ENCODE measurements at regions not wholly inside any gene's neighbourhood (a gene's known extent, or its start where the extent isn't known, plus 50 kb on each side); places are given as distances from the start of the nearest gene placed in this dataset.

DNA sequence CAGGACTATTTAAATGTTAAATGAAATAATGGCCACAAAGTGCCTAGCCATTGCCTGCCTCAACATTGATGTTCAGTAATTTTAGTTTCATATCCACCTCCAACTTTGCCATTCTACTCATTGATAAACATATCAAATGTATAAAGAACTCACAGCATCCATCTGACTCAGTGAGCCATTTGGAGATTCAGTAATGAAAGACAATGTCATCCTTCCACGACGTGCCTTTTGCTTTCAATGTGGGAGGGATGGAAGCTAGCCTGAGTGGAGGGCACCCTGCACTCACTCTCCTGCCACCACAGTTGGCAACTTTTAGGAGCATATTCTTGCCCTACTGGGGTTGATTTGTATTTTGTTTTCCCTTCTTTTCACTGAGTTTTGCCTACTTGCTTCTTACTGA is 151.5 kb downstream of the GLUL start:
- H3K9me3 ChIP-seq (ENCODE audit: low read depth, low read length): no peaks in the 10 kb centered on the region
- TF ChIP-seq, protein P1, sequence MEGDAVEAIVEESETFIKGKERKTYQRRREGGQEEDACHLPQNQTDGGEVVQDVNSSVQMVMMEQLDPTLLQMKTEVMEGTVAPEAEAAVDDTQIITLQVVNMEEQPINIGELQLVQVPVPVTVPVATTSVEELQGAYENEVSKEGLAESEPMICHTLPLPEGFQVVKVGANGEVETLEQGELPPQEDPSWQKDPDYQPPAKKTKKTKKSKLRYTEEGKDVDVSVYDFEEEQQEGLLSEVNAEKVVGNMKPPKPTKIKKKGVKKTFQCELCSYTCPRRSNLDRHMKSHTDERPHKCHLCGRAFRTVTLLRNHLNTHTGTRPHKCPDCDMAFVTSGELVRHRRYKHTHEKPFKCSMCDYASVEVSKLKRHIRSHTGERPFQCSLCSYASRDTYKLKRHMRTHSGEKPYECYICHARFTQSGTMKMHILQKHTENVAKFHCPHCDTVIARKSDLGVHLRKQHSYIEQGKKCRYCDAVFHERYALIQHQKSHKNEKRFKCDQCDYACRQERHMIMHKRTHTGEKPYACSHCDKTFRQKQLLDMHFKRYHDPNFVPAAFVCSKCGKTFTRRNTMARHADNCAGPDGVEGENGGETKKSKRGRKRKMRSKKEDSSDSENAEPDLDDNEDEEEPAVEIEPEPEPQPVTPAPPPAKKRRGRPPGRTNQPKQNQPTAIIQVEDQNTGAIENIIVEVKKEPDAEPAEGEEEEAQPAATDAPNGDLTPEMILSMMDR (IDR thresholded peaks at IDR 0.05; ENCODE audit: extremely low read depth, low read depth, low read length): no peak
- H3K4me1 ChIP-seq (ENCODE audit: insufficient read depth, low read length): no peaks in the 10 kb centered on the region
- no peaks in the 10 kb centered on the region for H4K20me1 ChIP-seq (ENCODE audit: insufficient read depth, low read length)
- no peak overlapping the region for H3K4me3 ChIP-seq (ENCODE audit: insufficient read depth, low read length)
- no peaks in the 10 kb centered on the region for H3K36me3 ChIP-seq (ENCODE audit: insufficient read depth, low read length)
- DNase-seq (ENCODE audit: insufficient read length, low spot score, missing footprints): no peak
- no peak overlapping the region for H2AFZ ChIP-seq (ENCODE audit: low read length)
- H3K27ac ChIP-seq (ENCODE audit: low read depth, low read length): no peak overlapping the region
- H3K27me3 ChIP-seq (ENCODE audit: insufficient read depth, low read length): no peaks in the 10 kb centered on the region
- no peaks in the 10 kb centered on the region for H3K79me2 ChIP-seq (ENCODE audit: insufficient read depth, low read length)
- H3K4me2 ChIP-seq (ENCODE audit: insufficient read depth, low read length): no peak overlapping the region

DNA sequence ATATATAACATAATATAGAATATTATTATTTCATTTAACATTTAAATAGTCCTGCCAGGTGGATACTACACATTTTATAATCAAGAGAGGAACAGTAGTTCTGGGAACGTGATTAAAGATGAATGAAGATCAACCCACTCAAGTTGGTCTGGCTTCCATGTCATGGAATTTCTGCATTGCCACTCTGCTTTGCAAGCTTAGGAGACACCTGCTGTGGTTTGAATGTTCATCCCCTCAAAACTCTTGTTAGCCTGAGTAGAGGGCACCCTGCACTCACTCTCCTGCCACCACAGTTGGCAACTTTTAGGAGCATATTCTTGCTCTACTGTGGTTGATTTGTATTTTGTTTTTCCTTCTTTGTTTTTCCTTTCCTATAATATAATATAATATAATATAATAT is 153.2 kb downstream of the GLUL start:
- no peaks in the 10 kb centered on the region for H3K4me1 ChIP-seq (ENCODE audit: insufficient read depth, low read length)
- TF ChIP-seq, protein P1 (IDR thresholded peaks at IDR 0.05; ENCODE audit: extremely low read depth, low read depth, low read length): no peak
- DNase-seq (ENCODE audit: insufficient read length, low spot score, missing footprints): no peak
- H3K36me3 ChIP-seq (ENCODE audit: insufficient read depth, low read length): no peaks in the 10 kb centered on the region
- H3K9me3 ChIP-seq (ENCODE audit: low read depth, low read length): no peaks in the 10 kb centered on the region
- no peak overlapping the region for H2AFZ ChIP-seq (ENCODE audit: low read length)
- H3K27me3 ChIP-seq (ENCODE audit: insufficient read depth, low read length): no peaks in the 10 kb centered on the region
- H3K27ac ChIP-seq (ENCODE audit: low read depth, low read length): no peak overlapping the region
- no peaks in the 10 kb centered on the region for H3K79me2 ChIP-seq (ENCODE audit: insufficient read depth, low read length)
- H3K4me3 ChIP-seq (ENCODE audit: insufficient read depth, low read length): no peak overlapping the region
- H4K20me1 ChIP-seq (ENCODE audit: insufficient read depth, low read length): no peaks in the 10 kb centered on the region
- no peak overlapping the region for H3K4me2 ChIP-seq (ENCODE audit: insufficient read depth, low read length)

DNA sequence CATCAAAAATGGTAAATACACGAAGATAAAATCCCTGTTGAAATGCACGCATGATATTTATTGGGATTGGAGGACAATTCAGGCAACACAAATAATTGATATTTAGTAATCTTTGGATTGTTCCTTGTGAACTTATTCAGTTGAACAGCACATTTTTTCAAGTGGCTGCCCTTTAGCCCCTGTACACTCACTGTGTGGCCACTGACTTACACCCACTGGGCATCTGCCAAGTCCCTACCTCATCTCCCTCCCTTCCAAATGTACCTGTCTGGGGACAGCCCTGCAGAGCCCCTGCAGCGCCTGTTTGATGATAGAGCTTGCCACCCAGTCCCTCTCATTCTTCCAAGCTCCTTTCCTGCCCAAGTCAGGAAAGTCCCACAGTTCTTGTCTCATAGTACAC is 154.3 kb downstream of the GLUL start:
- no peak for DNase-seq (ENCODE audit: insufficient read length, low spot score, missing footprints)
- Histone ChIP-seq H3K4me1 (ENCODE audit: insufficient read depth, low read length) (no peaks in the 10 kb centered on the region), H3K27me3 (ENCODE audit: insufficient read depth, low read length) (no peaks in the 10 kb centered on the region), H3K79me2 (ENCODE audit: insufficient read depth, low read length) (no peaks in the 10 kb centered on the region), H3K4me3 (ENCODE audit: insufficient read depth, low read length) (no peak overlapping the region), H2AFZ (ENCODE audit: low read length) (no peak overlapping the region), H3K9me3 (ENCODE audit: low read depth, low read length) (no peaks in the 10 kb centered on the region), H3K27ac (ENCODE audit: low read depth, low read length) (no peak overlapping the region), H3K4me2 (ENCODE audit: insufficient read depth, low read length) (no peak overlapping the region), H4K20me1 (ENCODE audit: insufficient read depth, low read length) (no peaks in the 10 kb centered on the region), H3K36me3 (ENCODE audit: insufficient read depth, low read length) (no peaks in the 10 kb centered on the region)
- TF ChIP-seq, protein P1 (IDR thresholded peaks at IDR 0.05; ENCODE audit: extremely low read depth, low read depth, low read length): no peak

DNA sequence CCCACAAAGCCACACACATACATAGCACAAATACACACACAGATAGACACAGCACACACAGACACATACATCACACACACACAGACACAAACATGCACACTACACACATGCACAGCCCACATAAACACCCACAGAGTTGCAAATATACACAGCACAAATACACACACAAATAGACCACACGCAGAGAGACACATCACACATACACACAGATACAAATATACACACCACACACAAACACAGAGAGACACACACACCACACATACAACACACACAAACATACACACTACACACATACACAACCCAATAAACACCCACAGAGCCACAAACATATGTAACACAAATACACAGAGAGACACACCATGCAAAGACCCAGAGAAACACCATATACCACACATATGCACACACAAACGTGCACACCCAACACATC is 154.9 kb downstream of the GLUL start:
- Histone ChIP-seq H2AFZ (ENCODE audit: low read length) (no peak overlapping the region), H3K4me2 (ENCODE audit: insufficient read depth, low read length) (no peak overlapping the region), H4K20me1 (ENCODE audit: insufficient read depth, low read length) (no peaks in the 10 kb centered on the region), H3K4me3 (ENCODE audit: insufficient read depth, low read length) (no peak overlapping the region), H3K36me3 (ENCODE audit: insufficient read depth, low read length) (no peaks in the 10 kb centered on the region), H3K4me1 (ENCODE audit: insufficient read depth, low read length) (no peaks in the 10 kb centered on the region), H3K27me3 (ENCODE audit: insufficient read depth, low read length) (no peaks in the 10 kb centered on the region), H3K27ac (ENCODE audit: low read depth, low read length) (no peak overlapping the region), H3K9me3 (ENCODE audit: low read depth, low read length) (no peaks in the 10 kb centered on the region), H3K79me2 (ENCODE audit: insufficient read depth, low read length) (no peaks in the 10 kb centered on the region)
- TF ChIP-seq, protein P1 (IDR thresholded peaks at IDR 0.05; ENCODE audit: extremely low read depth, low read depth, low read length): no peak
- DNase-seq (ENCODE audit: insufficient read length, low spot score, missing footprints): no peak

Data from osteoblast (primary cell).